ENCODE measurements at regions not wholly inside any gene's neighbourhood (a gene's known extent, or its start where the extent isn't known, plus 50 kb on each side); places are given as distances from the start of the nearest gene placed in this dataset.

DNA sequence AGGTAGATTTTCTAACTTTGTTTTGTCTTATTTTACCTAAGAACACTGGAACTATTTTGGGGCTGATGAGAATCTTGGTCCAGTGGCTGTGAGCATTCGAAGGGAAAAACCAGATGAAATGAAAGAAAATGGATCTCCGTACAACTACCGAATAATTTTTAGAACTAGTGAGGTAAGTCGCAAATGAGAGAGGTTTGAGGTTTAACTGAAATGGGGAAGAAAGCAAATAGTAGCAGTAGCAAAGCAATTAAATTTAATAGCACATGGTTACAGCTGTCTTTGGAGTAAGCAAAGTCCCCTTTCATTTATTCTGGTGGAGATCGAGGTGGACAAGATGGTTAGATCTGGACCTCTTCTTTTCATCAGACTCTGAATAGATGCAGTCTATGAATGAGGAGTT is 313.5 kb upstream of the RGS6 start:
- Histone ChIP-seq H3K9me3 (ENCODE audit: control insufficient read depth, insufficient read depth, low read length) (no peaks in the 10 kb centered on the region), H3K23ac (ENCODE audit: low read depth, low read length) (no peak overlapping the region), H3K9me1 (ENCODE audit: insufficient read depth, low read length) (peaks cover 20% of the 10 kb centered on the region), H4K20me1 (ENCODE audit: insufficient read depth, low read length) (no peaks in the 10 kb centered on the region), H3K4me1 (ENCODE audit: control insufficient read depth, insufficient read depth, low read length) (peaks cover 5% of the 10 kb centered on the region; the same call in 1 of the 2 replicates), H2BK15ac (ENCODE audit: low read depth, low read length) (no peak overlapping the region), H3K4me2 (ENCODE audit: low read depth, low read length) (no peak overlapping the region), H3K56ac (ENCODE audit: extremely low read depth, insufficient read depth, low read length) (no peak overlapping the region), H2BK120ac (ENCODE audit: low read depth, low read length) (no peak overlapping the region), H2BK20ac (ENCODE audit: low read depth, low read length) (no peak overlapping the region), H3K79me1 (ENCODE audit: low read depth in 1 of 2, low read length in 2 of 2) (peaks cover 43 to 45% of the 10 kb centered on the region in 2 experiments), H4K5ac (ENCODE audit: low read depth, low read length) (no peak overlapping the region), H2AFZ (replicated peaks; ENCODE audit: low read length, poor library complexity) (no peak overlapping the region), H3K4ac (ENCODE audit: low read depth, low read length) (0 out of 2 replicates have a peak overlapping the region, but pooled peaks have one; percentile 9), H3K9ac (ENCODE audit: low read depth, low read length) (no peak overlapping the region), H2BK5ac (ENCODE audit: low read depth, low read length, poor library complexity, severe bottlenecking) (no peak overlapping the region), H3K27ac (ENCODE audit: insufficient read depth, low read length) (no peak overlapping the region), H3K18ac (ENCODE audit: low read depth, low read length) (no peak overlapping the region), H4K91ac (ENCODE audit: insufficient read depth, low read depth, low read length) (no peak overlapping the region), H4K8ac (ENCODE audit: low read depth in 2 of 2, low read length in 2 of 2) (no peak overlapping the region), H2AK9ac (replicated peaks; ENCODE audit: low read depth, low read length, poor library complexity) (no peak overlapping the region), H3K14ac (replicated peaks; ENCODE audit: low read depth, low read length) (no peak overlapping the region), H3K27me3 (ENCODE audit: control insufficient read depth, insufficient read depth, low read length) (no peaks in the 10 kb centered on the region), H3K4me3 (ENCODE audit: insufficient read depth, low read depth, low read length) (no peak overlapping the region), H2AK5ac (ENCODE audit: low read depth, low read length) (no peak overlapping the region), H3K36me3 (ENCODE audit: control insufficient read depth, insufficient read depth, low read length) (peaks cover 4% of the 10 kb centered on the region)
- dilution Hi-C loops (cut with HindIII; ENCODE audit: low sequenced_read_pairs, unreplicated experiment) (no loop called here), intact Hi-C loops (cut with micrococcal nuclease) (no loop called here), in situ Hi-C loops (cut with MboI; ENCODE audit: low sequenced_read_pairs) (no loop called here)
- DNase-seq, result no peak
- CTCF ChIA-PET, result no interaction called here
- TF ChIP-seq MXI1 (IDR thresholded peaks at IDR 0.05; ENCODE audit: borderline replicate concordance, low read depth, low read length) (no peak), RCOR1 (IDR thresholded peaks at IDR 0.05; ENCODE audit: insufficient replicate concordance, low read length) (no peak), RAD21 (IDR thresholded peaks at IDR 0.05; ENCODE audit: low read length) (no peak), NFE2L2 (IDR thresholded peaks at IDR 0.05; ENCODE audit: low read depth, low read length) (no peak), FOS (IDR thresholded peaks at IDR 0.05; ENCODE audit: low read depth, low read length) (no peak), SMC3 (IDR thresholded peaks at IDR 0.05; ENCODE audit: low read depth, low read length) (no peak), CHD1 (IDR thresholded peaks at IDR 0.05; ENCODE audit: low read depth, low read length) (no peak), MAZ (IDR thresholded peaks at IDR 0.05; ENCODE audit: borderline replicate concordance, low read depth, low read length) (no peak), POLR2A (IDR thresholded peaks at IDR 0.05; ENCODE audit: low read depth, low read length) (no peak), USF2 (IDR thresholded peaks at IDR 0.05; ENCODE audit: low read depth, low read length) (no peak), MAFK (IDR thresholded peaks at IDR 0.05; ENCODE audit: low read depth, low read length) (no peak), CEBPB (IDR thresholded peaks at IDR 0.05; ENCODE audit: low read depth, low read length) (no peak), RFX5 (IDR thresholded peaks at IDR 0.05; ENCODE audit: low read depth, low read length) (no peak), BHLHE40 (IDR thresholded peaks at IDR 0.05; ENCODE audit: low read depth, low read length) (no peak)
- TF ChIP-seq, protein P1, sequence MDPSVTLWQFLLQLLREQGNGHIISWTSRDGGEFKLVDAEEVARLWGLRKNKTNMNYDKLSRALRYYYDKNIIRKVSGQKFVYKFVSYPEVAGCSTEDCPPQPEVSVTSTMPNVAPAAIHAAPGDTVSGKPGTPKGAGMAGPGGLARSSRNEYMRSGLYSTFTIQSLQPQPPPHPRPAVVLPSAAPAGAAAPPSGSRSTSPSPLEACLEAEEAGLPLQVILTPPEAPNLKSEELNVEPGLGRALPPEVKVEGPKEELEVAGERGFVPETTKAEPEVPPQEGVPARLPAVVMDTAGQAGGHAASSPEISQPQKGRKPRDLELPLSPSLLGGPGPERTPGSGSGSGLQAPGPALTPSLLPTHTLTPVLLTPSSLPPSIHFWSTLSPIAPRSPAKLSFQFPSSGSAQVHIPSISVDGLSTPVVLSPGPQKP (IDR thresholded peaks at IDR 0.05; ENCODE audit: borderline replicate concordance, low read depth, low read length), result no peak
- TF ChIP-seq, protein P2, sequence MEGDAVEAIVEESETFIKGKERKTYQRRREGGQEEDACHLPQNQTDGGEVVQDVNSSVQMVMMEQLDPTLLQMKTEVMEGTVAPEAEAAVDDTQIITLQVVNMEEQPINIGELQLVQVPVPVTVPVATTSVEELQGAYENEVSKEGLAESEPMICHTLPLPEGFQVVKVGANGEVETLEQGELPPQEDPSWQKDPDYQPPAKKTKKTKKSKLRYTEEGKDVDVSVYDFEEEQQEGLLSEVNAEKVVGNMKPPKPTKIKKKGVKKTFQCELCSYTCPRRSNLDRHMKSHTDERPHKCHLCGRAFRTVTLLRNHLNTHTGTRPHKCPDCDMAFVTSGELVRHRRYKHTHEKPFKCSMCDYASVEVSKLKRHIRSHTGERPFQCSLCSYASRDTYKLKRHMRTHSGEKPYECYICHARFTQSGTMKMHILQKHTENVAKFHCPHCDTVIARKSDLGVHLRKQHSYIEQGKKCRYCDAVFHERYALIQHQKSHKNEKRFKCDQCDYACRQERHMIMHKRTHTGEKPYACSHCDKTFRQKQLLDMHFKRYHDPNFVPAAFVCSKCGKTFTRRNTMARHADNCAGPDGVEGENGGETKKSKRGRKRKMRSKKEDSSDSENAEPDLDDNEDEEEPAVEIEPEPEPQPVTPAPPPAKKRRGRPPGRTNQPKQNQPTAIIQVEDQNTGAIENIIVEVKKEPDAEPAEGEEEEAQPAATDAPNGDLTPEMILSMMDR (conservative IDR thresholded peaks at IDR 0.05; ENCODE audit: low read depth, low read length), result no peak
- WGBS, 2 experiments (ENCODE audit: extremely low coverage in 2 of 2, insufficient read length in 1 of 2), result 100% methylated on average over 1 of the region's 5 CpGs; no CpG with 5 or more reads in 1 of the 2 experiments
- BruUV-seq (replicated peaks), result no TSS peak
- POLR2A ChIA-PET (ENCODE audit: unreplicated experiment), result no interaction called here
- ATAC-seq (ENCODE audit: low read depth), result no peak
